Right cardiac atrium (tissue), 5 donors: ENCODE measurements at regions not wholly inside any gene's neighbourhood (a gene's known extent, or its start where the extent isn't known, plus 50 kb on each side); places are given as distances from the start of the nearest gene placed in this dataset.

Experiments
- ATAC-seq, 2 donors: fragments of 200-7000 bp; cut with Tn5 transposase; one replicate each; pipeline versions ENCODE4 v1.8.0 to v1.9.1; 2020; ENCODE audit warnings: moderate library complexity in 2 of 2, mild to moderate bottlenecking in 1 of 2
- DNase-seq, 3 donors: peaks; one replicate each; pipeline ENCODE4 v3.0.0-alpha.2; 2020
- H3K27ac ChIP-seq: one replicate; pipeline ENCODE4 v1.5.1; 2013; ENCODE audit warnings: mild to moderate bottlenecking, low read length, control low read depth, moderate library complexity
- H3K27me3 ChIP-seq: one replicate; pipeline ENCODE4 v1.6.1; 2013; ENCODE audit not compliant: control insufficient read depth, insufficient read depth
- H3K4me1 ChIP-seq: one replicate; pipeline ENCODE4 v1.6.1; 2013; ENCODE audit warnings: low read length; ENCODE audit not compliant: control insufficient read depth, insufficient read depth
- H3K4me3 ChIP-seq: one replicate; pipeline ENCODE4 v1.5.1; 2013; ENCODE audit warnings: low read length, control low read depth
- H3K9me3 ChIP-seq: one replicate; pipeline ENCODE4 v1.6.1; 2013; ENCODE audit warnings: low read length; ENCODE audit not compliant: control insufficient read depth
- WGBS: extraction: QIAGEN DNeasy Blood & Tissue Kit; methylation state at CpG from one replicate; pipeline ENCODE4 v1.1.7; 2013; 5-methylcytosine and 5-hydroxymethylcytosine counted together
- intact Hi-C, 4 donors: fragments of 100-400 bp; cut with DNase I; formaldehyde crosslinking; loops; one replicate each; pipeline versions ENCODE4 v1.11.0 to v1.14.0; 2022 to 2023
- donor health status: healthy with polysubstance abuse.
- donor health status: DM: no; HTN: yes; CAD: no.
- donor health status: DM: no; HTN: no; CAD: no.
- donor health status: DM: no; HTN: yes; CAD: no; lungs with severe emphysema.
- donor health status: DM: yes; HTN: yes; CAD: no.

- Histone ChIP-seq H3K27me3 (no peaks in the 10 kb centered on the region), H3K4me3 (no peak overlapping the region), H3K4me1 (no peaks in the 10 kb centered on the region), H3K27ac (no peak overlapping the region), H3K9me3 (no peaks in the 10 kb centered on the region)
- intact Hi-C loops = no loop called here
- ATAC-seq (no peak), DNase-seq (no peak)
- WGBS = 74% methylated on average over 4 of the region's 4 CpGs
Observed at GRCh38 chr21:19557046-19557445, 1153.5 kb upstream of the TMPRSS15 start.

- no peak for DNase-seq
- H3K4me3 ChIP-seq = no peak overlapping the region
- ATAC-seq = no peak
- intact Hi-C loops = no loop called here
- H3K9me3 ChIP-seq = no peaks in the 10 kb centered on the region
- H3K27me3 ChIP-seq = no peaks in the 10 kb centered on the region
- H3K27ac ChIP-seq = no peak overlapping the region
- WGBS = 74% methylated on average over 4 of the region's 4 CpGs
- no peaks in the 10 kb centered on the region for H3K4me1 ChIP-seq
Observed at GRCh38 chr21:19557488-19557887, 1153.9 kb upstream of the TMPRSS15 start.

- no peak overlapping the region for H3K27ac ChIP-seq
- ATAC-seq (no peak), DNase-seq (no peak)
- H3K4me3 ChIP-seq = no peak overlapping the region
- no peaks in the 10 kb centered on the region for H3K27me3 ChIP-seq
- H3K9me3 ChIP-seq = no peaks in the 10 kb centered on the region
- 92% methylated on average over 3 of the region's 3 CpGs for WGBS
- no peaks in the 10 kb centered on the region for H3K4me1 ChIP-seq
- intact Hi-C loops = no loop called here
Observed at GRCh38 chr21:19565587-19565986, 1162.0 kb upstream of the TMPRSS15 start.

- ATAC-seq (no peak), DNase-seq (no peak)
- H3K4me1 ChIP-seq = no peaks in the 10 kb centered on the region
- H3K9me3 ChIP-seq = no peaks in the 10 kb centered on the region
- no peaks in the 10 kb centered on the region for H3K27me3 ChIP-seq
- no peak overlapping the region for H3K27ac ChIP-seq
- H3K4me3 ChIP-seq = no peak overlapping the region
- intact Hi-C loops = no loop called here
Observed at GRCh38 chr21:19566975-19567374, 1163.4 kb upstream of the TMPRSS15 start.

- ATAC-seq = no peak
- Histone ChIP-seq H3K27me3 (no peaks in the 10 kb centered on the region), H3K4me1 (no peaks in the 10 kb centered on the region), H3K4me3 (no peak overlapping the region), H3K27ac (no peak overlapping the region), H3K9me3 (no peaks in the 10 kb centered on the region)
- 66% methylated on average over 3 of the region's 3 CpGs for WGBS
- no peak for DNase-seq
- intact Hi-C loops = no loop called here
Observed at GRCh38 chr21:19577381-19577780, 1173.8 kb upstream of the TMPRSS15 start.

- Histone ChIP-seq H3K27ac (no peak overlapping the region), H3K27me3 (no peaks in the 10 kb centered on the region), H3K9me3 (no peaks in the 10 kb centered on the region), H3K4me1 (no peaks in the 10 kb centered on the region), H3K4me3 (no peak overlapping the region)
- ATAC-seq (no peak), DNase-seq (no peak)
- intact Hi-C loops = no loop called here
Observed at GRCh38 chr21:19590044-19590443, 1186.5 kb upstream of the TMPRSS15 start.

- ATAC-seq (no peak), DNase-seq (no peak)
- Histone ChIP-seq H3K27me3 (no peaks in the 10 kb centered on the region), H3K9me3 (no peaks in the 10 kb centered on the region), H3K4me3 (no peak overlapping the region), H3K27ac (no peak overlapping the region), H3K4me1 (no peaks in the 10 kb centered on the region)
- WGBS = 76% methylated on average over 4 of the region's 4 CpGs
- intact Hi-C loops = no loop called here
Observed at GRCh38 chr21:19603011-19603593, 1199.5 kb upstream of the TMPRSS15 start.

GRCh38 chr21:19608101-19608621 is 1204.6 kb upstream of the TMPRSS15 start:
- H3K4me1 ChIP-seq = no peaks in the 10 kb centered on the region
- 20% methylated on average over 4 of the region's 4 CpGs for WGBS
- H3K27me3 ChIP-seq = no peaks in the 10 kb centered on the region
- no peak overlapping the region for H3K27ac ChIP-seq
- ATAC-seq (no peak), DNase-seq (no peak)
- no peak overlapping the region for H3K4me3 ChIP-seq
- intact Hi-C loops = no loop called here
- H3K9me3 ChIP-seq = no peaks in the 10 kb centered on the region

- Histone ChIP-seq H3K4me1 (no peaks in the 10 kb centered on the region), H3K4me3 (no peak overlapping the region), H3K9me3 (no peaks in the 10 kb centered on the region), H3K27ac (no peak overlapping the region), H3K27me3 (no peaks in the 10 kb centered on the region)
- intact Hi-C loops = no loop called here
- DNase-seq (no peak), ATAC-seq (no peak)
- 85% methylated on average over 3 of the region's 3 CpGs for WGBS
Observed at GRCh38 chr21:19609611-19610010, 1206.0 kb upstream of the TMPRSS15 start.

- Histone ChIP-seq H3K27me3 (no peaks in the 10 kb centered on the region), H3K27ac (no peak overlapping the region), H3K9me3 (no peaks in the 10 kb centered on the region), H3K4me3 (no peak overlapping the region), H3K4me1 (no peaks in the 10 kb centered on the region)
- WGBS = 74% methylated on average over 2 of the region's 2 CpGs
- ATAC-seq = no peak
- intact Hi-C loops = no loop called here
- DNase-seq = no peak
Observed at GRCh38 chr21:19621837-19622496, 1218.4 kb upstream of the TMPRSS15 start.

GRCh38 chr21:19640964-19641363 is 1237.4 kb upstream of the TMPRSS15 start:
- H3K27me3 ChIP-seq = no peaks in the 10 kb centered on the region
- no peak overlapping the region for H3K27ac ChIP-seq
- intact Hi-C loops = no loop called here
- ATAC-seq = no peak
- WGBS = 89% methylated on average over 7 of the region's 7 CpGs
- DNase-seq = no peak
- no peaks in the 10 kb centered on the region for H3K9me3 ChIP-seq
- no peak overlapping the region for H3K4me3 ChIP-seq
- no peaks in the 10 kb centered on the region for H3K4me1 ChIP-seq

GRCh38 chr21:19648391-19648790 is 1244.8 kb upstream of the TMPRSS15 start:
- no peak for DNase-seq
- ATAC-seq = no peak

More at GRCh38 chr21:19648391-19648790, 1244.8 kb upstream of the TMPRSS15 start:
- Histone ChIP-seq H3K27ac (no peak overlapping the region), H3K4me1 (no peaks in the 10 kb centered on the region), H3K9me3 (no peaks in the 10 kb centered on the region), H3K4me3 (no peak overlapping the region), H3K27me3 (no peaks in the 10 kb centered on the region)
- WGBS = 62% methylated on average over 2 of the region's 2 CpGs
- intact Hi-C loops = no loop called here
